ENCODE measurements at regions not wholly inside any gene's neighbourhood (a gene's known extent, or its start where the extent isn't known, plus 50 kb on each side); places are given as distances from the start of the nearest gene placed in this dataset.

GRCh38 chr4:184537269-184538022, 63.1 kb upstream of the IRF2 start:
- Histone ChIP-seq H3K79me2 (ENCODE audit: insufficient read depth, low read depth, low read length) (peaks cover 11% of the 10 kb centered on the region; the same call in 1 of the 2 replicates), H3K36me3 (ENCODE audit: insufficient read depth, low read length) (no peaks in the 10 kb centered on the region; the same call in 1 of the 2 replicates), H3K4me3 (ENCODE audit: low read depth, low read length, poor library complexity, severe bottlenecking) (peak overlapping the region; percentile 76), H2AFZ (ENCODE audit: low read length) (peak overlapping the region; percentile 93), H3K9me3 (ENCODE audit: low read length) (no peaks in the 10 kb centered on the region), H3K9me2 (ENCODE audit: insufficient read depth, low read length) (no peaks in the 10 kb centered on the region), H3K4me1 (ENCODE audit: insufficient read depth, low read length, poor library complexity, severe bottlenecking) (peaks cover 45% of the 10 kb centered on the region), H3K27ac (ENCODE audit: low read depth, low read length, poor library complexity, severe bottlenecking) (peak overlapping the region; percentile 82), H4K20me1 (ENCODE audit: insufficient read depth, low read length) (no peaks in the 10 kb centered on the region), H3K4me2 (ENCODE audit: low read length) (peak overlapping the region; percentile 82)
- DNase-seq (ENCODE audit: low spot score): peak; percentile 86
- intact Hi-C loops (cut with micrococcal nuclease; ENCODE audit: unreplicated experiment): loop anchor here (1.0 to 5.0 kb wide), 12 partner anchors 31 to 1035 kb away; partner anchors contain the start of genes CASP3, CENPU, IRF2 and PRIMPOL
- ChIA-PET CTCF (ENCODE audit: unreplicated experiment) (interaction anchor here (0.6 to 1.2 kb wide), 5 partner anchors 31 to 273 kb away, joined by 3 to 4 read pairs (median 3); no protein-coding TSS in a partner anchor), POLR2A (interaction anchor here (0.6 to 4.5 kb wide), 16 partner anchors 13 to 289 kb away, joined by 3 to 76 read pairs (median 4); partner anchors contain the start of genes CASP3, IRF2 and PRIMPOL)
- no peak for TF ChIP-seq EZH2phosphoT487 (IDR thresholded peaks at IDR 0.05; ENCODE audit: borderline replicate concordance, low read depth, low read length)
- TF ChIP-seq CTCF (conservative IDR thresholded peaks at IDR 0.05; ENCODE audit: low read length): no peak
- no TSS peak for BruUV-seq (replicated peaks)

GRCh38 chr4:184536881-184537248, 62.5 kb upstream of the IRF2 start:
- H3K79me2 ChIP-seq (ENCODE audit: insufficient read depth, low read depth, low read length): peaks cover 11% of the 10 kb centered on the region; the same call in 1 of the 2 replicates
- CTCF ChIA-PET (ENCODE audit: unreplicated experiment): interaction anchor here (1.0 to 1.2 kb wide), 4 partner anchors 30 to 273 kb away, joined by 3 to 4 read pairs (median 3); no protein-coding TSS in a partner anchor
- TSS peak; percentile 93 for BruUV-seq (replicated peaks)

More at GRCh38 chr4:184536881-184537248, 62.5 kb upstream of the IRF2 start:
- H3K27ac ChIP-seq (ENCODE audit: low read depth, low read length, poor library complexity, severe bottlenecking): peak overlapping the region; percentile 82
- H3K4me1 ChIP-seq (ENCODE audit: insufficient read depth, low read length, poor library complexity, severe bottlenecking): peaks cover 45% of the 10 kb centered on the region
- no peaks in the 10 kb centered on the region for H4K20me1 ChIP-seq (ENCODE audit: insufficient read depth, low read length)
- DNase-seq (ENCODE audit: low spot score): peak; percentile 21
- peak overlapping the region; percentile 82 for H3K4me2 ChIP-seq (ENCODE audit: low read length)
- H3K4me3 ChIP-seq (ENCODE audit: low read depth, low read length, poor library complexity, severe bottlenecking): peak overlapping the region; percentile 76
- intact Hi-C loops (cut with micrococcal nuclease; ENCODE audit: unreplicated experiment): loop anchor here (1.0 to 5.0 kb wide), 7 partner anchors 31 to 1035 kb away; partner anchors contain the start of genes CENPU and IRF2
- TF ChIP-seq EZH2phosphoT487 (IDR thresholded peaks at IDR 0.05; ENCODE audit: borderline replicate concordance, low read depth, low read length): no peak
- TF ChIP-seq CTCF (conservative IDR thresholded peaks at IDR 0.05; ENCODE audit: low read length): no peak
- peak overlapping the region; percentile 93 for H2AFZ ChIP-seq (ENCODE audit: low read length)
- H3K9me2 ChIP-seq (ENCODE audit: insufficient read depth, low read length): no peaks in the 10 kb centered on the region
- no peaks in the 10 kb centered on the region; the same call in 1 of the 2 replicates for H3K36me3 ChIP-seq (ENCODE audit: insufficient read depth, low read length)
- no peaks in the 10 kb centered on the region for H3K9me3 ChIP-seq (ENCODE audit: low read length)
- POLR2A ChIA-PET: interaction anchor here (0.6 to 4.5 kb wide), 18 partner anchors 14 to 275 kb away, joined by 3 to 76 read pairs (median 4); partner anchors contain the start of genes CASP3, IRF2 and PRIMPOL

Measured in OCI-LY7 (cell line).